ENCODE measurements at regions not wholly inside any gene's neighbourhood (a gene's known extent, or its start where the extent isn't known, plus 50 kb on each side); places are given as distances from the start of the nearest gene placed in this dataset.
"Not testable (repeated sequence)": the region's sequence is repeated elsewhere in the genome, so short reads cannot be mapped to it uniquely, and the experiment has no call there.

GRCh38 chr13:37475151-37475550 lies 123.4 kb downstream of the POSTN start:
- DNase-seq (ENCODE audit: low read depth): no peak

- no peak for DNase-seq (ENCODE audit: low read depth)
Observed at GRCh38 chr13:37473035-37473434, 125.5 kb downstream of the POSTN start.

- not testable (repeated sequence) for DNase-seq (ENCODE audit: low read depth)
Observed at GRCh38 chr13:37472266-37472665, 126.3 kb downstream of the POSTN start.

- no peak for DNase-seq (ENCODE audit: low read depth)
Observed at GRCh38 chr13:37460166-37460565, 138.4 kb downstream of the POSTN start.

GRCh38 chr13:37457612-37458011 lies 141.0 kb downstream of the POSTN start:
- no peak for DNase-seq (ENCODE audit: low read depth)

- no peak for DNase-seq (ENCODE audit: low read depth)
Observed at GRCh38 chr13:37456506-37456905, 142.1 kb downstream of the POSTN start.

GRCh38 chr13:37456041-37456440 lies 142.5 kb downstream of the POSTN start:
- no peak for DNase-seq (ENCODE audit: low read depth)

GRCh38 chr13:37453246-37453645 lies 145.3 kb downstream of the POSTN start:
- DNase-seq (ENCODE audit: low read depth): peak; percentile 18

- no peak for DNase-seq (ENCODE audit: low read depth)
Observed at GRCh38 chr13:37450276-37450675, 148.3 kb downstream of the POSTN start.

- no peak for DNase-seq (ENCODE audit: low read depth)
Observed at GRCh38 chr13:37448153-37448552, 150.4 kb downstream of the POSTN start.

- DNase-seq (ENCODE audit: low read depth): peak; percentile 89
Observed at GRCh38 chr13:37446503-37446902, 152.1 kb downstream of the POSTN start.

GRCh38 chr13:37443538-37443937 lies 155.0 kb downstream of the POSTN start:
- DNase-seq (ENCODE audit: low read depth): peak; percentile 63

GRCh38 chr13:37442996-37443395 lies 155.6 kb downstream of the POSTN start:
- DNase-seq (ENCODE audit: low read depth): peak; percentile 51

GRCh38 chr13:37435881-37436280 lies 162.7 kb downstream of the POSTN start:
- DNase-seq (ENCODE audit: low read depth): no peak

- DNase-seq (ENCODE audit: low read depth): no peak
Observed at GRCh38 chr13:37433086-37433485, 165.5 kb downstream of the POSTN start.

GRCh38 chr13:37429976-37430375 lies 168.6 kb downstream of the POSTN start:
- DNase-seq (ENCODE audit: low read depth): peak; percentile 88

GRCh38 chr13:37427843-37428494 lies 170.6 kb downstream of the POSTN start:
- DNase-seq (ENCODE audit: low read depth): no peak

GRCh38 chr13:37418490-37418889 lies 180.1 kb downstream of the POSTN start:
- peak; percentile 46 for DNase-seq (ENCODE audit: low read depth)

GRCh38 chr13:37417060-37417441 lies 181.5 kb downstream of the POSTN start:
- peak; percentile 42 for DNase-seq (ENCODE audit: low read depth)

- DNase-seq (ENCODE audit: low read depth): no peak
Observed at GRCh38 chr13:37416291-37417059, 182.1 kb downstream of the POSTN start.

- no peak for DNase-seq (ENCODE audit: low read depth)
Observed at GRCh38 chr13:37413161-37413560, 185.4 kb downstream of the POSTN start.

GRCh38 chr13:37412241-37412921 lies 186.2 kb downstream of the POSTN start:
- peak; percentile 6 for DNase-seq (ENCODE audit: low read depth)

- DNase-seq (ENCODE audit: low read depth): no peak
Observed at GRCh38 chr13:37410316-37410715, 188.3 kb downstream of the POSTN start.

Data from fibroblast of gingiva (primary cell).